ENCODE measurements at regions not wholly inside any gene's neighbourhood (a gene's known extent, or its start where the extent isn't known, plus 50 kb on each side); places are given as distances from the start of the nearest gene placed in this dataset.

DNA sequence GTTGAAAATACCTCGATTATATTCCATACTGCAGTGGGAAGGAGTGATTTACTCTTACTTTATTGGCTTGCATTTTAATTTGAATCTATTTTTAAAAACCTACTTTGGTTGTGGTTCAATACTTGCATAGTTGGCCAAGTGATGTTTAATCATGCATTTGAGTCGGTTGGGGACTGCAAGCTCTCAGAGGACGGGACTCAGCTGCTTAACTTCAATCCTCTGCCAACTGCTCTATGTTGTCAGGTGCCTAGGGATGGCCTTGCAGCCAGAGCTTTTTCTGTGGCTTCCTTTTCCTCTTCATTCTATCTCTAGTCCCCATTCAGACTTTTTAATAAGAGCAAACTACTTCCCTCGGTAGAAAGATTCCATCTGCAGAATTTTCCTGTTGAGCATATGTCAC is 53.4 kb upstream of the KRR1 start:
- WGBS, 4 donors: 40 to 55% (median 47%) methylated on average over 4 of the region's 4 CpGs
- intact Hi-C loops (cut with DNase I): loop anchor here in 2 of 10 donors (5.0 to 10.0 kb wide), 2 partner anchors 160 to 467 kb away; partner anchors contain the start of gene PHLDA1 (in 1 of the 2)
- no peak overlapping the region for H3K4me3 ChIP-seq

DNA sequence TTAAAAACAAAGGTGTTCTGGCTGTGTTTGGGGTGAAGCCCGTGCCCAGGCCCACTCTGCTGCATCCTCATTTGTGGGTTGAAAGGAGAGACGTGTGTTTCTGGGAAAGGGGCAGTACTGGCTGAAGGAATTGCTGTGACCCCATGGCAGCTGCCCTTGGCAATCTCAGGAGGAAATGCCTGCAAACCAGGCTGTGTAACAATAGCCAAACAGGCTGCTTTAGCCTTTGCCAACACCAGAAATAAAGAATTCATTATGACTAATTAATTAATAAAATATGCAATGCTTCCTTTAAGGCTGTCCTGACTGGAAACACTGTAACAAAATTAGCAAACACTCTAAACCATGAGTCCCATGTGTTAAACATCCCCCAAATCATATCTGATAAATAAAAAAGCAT is 53.0 kb upstream of the KRR1 start:
- no peak for ATAC-seq
- intact Hi-C loops (cut with DNase I): loop anchor here in 2 of 10 donors (5.0 to 10.0 kb wide), 2 partner anchors 160 to 468 kb away; partner anchors contain the start of gene PHLDA1 (in 1 of the 2)
- no peak for TF ChIP-seq POLR2A (IDR thresholded peaks at IDR 0.05)
- TF ChIP-seq, protein P1, sequence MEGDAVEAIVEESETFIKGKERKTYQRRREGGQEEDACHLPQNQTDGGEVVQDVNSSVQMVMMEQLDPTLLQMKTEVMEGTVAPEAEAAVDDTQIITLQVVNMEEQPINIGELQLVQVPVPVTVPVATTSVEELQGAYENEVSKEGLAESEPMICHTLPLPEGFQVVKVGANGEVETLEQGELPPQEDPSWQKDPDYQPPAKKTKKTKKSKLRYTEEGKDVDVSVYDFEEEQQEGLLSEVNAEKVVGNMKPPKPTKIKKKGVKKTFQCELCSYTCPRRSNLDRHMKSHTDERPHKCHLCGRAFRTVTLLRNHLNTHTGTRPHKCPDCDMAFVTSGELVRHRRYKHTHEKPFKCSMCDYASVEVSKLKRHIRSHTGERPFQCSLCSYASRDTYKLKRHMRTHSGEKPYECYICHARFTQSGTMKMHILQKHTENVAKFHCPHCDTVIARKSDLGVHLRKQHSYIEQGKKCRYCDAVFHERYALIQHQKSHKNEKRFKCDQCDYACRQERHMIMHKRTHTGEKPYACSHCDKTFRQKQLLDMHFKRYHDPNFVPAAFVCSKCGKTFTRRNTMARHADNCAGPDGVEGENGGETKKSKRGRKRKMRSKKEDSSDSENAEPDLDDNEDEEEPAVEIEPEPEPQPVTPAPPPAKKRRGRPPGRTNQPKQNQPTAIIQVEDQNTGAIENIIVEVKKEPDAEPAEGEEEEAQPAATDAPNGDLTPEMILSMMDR (IDR thresholded peaks at IDR 0.05): no peak

More for the DNA sequence above, 53.4 kb upstream of the KRR1 start:
- peaks cover 0 to 18% (median 0%) of the 10 kb centered on the region in 12 donors for H3K4me1 ChIP-seq
- H3K36me3 ChIP-seq: no peaks in the 10 kb centered on the region
- TF ChIP-seq POLR2A (IDR thresholded peaks at IDR 0.05): no peak
- TF ChIP-seq, protein P1 (IDR thresholded peaks at IDR 0.05): no peak
- peak overlapping the region in 1 of 12 donors; percentile 18 for H3K27ac ChIP-seq
- H3K9me3 ChIP-seq: peaks cover 0 to 7% (median 0%) of the 10 kb centered on the region in 12 donors
- ATAC-seq: no peak
- DNase-seq: no peak
- H3K27me3 ChIP-seq: no peaks in the 10 kb centered on the region

DNA sequence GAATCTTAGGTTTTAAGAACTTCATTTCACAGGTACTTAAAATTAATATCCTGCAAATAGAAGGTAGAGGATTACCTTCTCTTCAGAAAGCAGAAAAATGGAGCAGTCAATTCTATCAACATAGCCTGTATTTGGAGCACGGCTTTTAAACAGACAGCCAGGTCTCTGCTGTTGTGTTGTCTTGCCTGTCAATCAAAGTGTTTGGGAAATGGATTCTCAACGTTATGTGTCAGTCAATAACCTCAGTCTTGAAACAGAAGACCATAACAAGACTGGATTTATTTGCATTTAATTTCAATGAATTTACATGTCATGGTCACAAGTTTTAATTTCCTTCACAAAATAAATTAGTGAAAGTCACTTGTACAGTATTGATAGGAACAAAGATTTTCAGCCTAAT is 51.9 kb upstream of the KRR1 start:
- H3K4me1 ChIP-seq: peaks cover 0 to 13% (median 0%) of the 10 kb centered on the region in 12 donors
- intact Hi-C loops (cut with DNase I): loop anchor here in 2 of 10 donors (5.0 to 10.0 kb wide), 2 partner anchors 161 to 469 kb away; partner anchors contain the start of gene PHLDA1 (in 1 of the 2)

More for the DNA sequence above, 53.0 kb upstream of the KRR1 start:
- Histone ChIP-seq H3K27ac (no peak overlapping the region), H3K36me3 (no peaks in the 10 kb centered on the region), H3K4me3 (no peak overlapping the region), H3K9me3 (peaks cover 0 to 7% (median 0%) of the 10 kb centered on the region in 12 donors), H3K4me1 (peaks cover 0 to 18% (median 0%) of the 10 kb centered on the region in 12 donors), H3K27me3 (no peaks in the 10 kb centered on the region)
- WGBS, 4 donors: 56 to 71% (median 64%) methylated on average over 2 of the region's 2 CpGs
- DNase-seq: no peak

DNA sequence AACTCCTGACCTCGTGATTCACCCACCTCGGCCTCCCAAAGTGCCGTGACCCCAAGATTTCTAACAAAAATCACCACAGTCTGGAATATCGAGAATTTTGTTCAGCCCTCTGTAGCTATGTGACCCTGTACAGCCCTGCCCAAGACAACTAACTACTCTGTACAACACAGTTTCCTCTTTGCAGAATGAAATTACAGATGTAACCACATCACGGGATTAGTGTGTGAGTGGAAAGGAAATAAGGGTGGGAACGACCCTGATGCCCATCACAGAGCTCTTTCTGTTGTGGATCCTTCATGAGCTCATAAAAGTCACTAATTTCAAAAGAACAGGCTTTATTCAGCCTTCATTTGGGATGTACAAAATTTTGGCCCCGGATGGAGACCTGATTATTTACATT is 50.5 kb upstream of the KRR1 start:
- ATAC-seq (peak in 2 of 4 donors; percentile 22 to 25), DNase-seq (no peak)
- Histone ChIP-seq H3K27me3 (no peaks in the 10 kb centered on the region), H3K27ac (no peak overlapping the region), H3K9me3 (peaks cover 0 to 7% (median 0%) of the 10 kb centered on the region in 12 donors), H3K36me3 (no peaks in the 10 kb centered on the region), H3K4me3 (no peak overlapping the region), H3K4me1 (peaks cover 0 to 11% (median 0%) of the 10 kb centered on the region in 12 donors)
- WGBS, 4 donors: 59 to 72% (median 65%) methylated on average over 7 of the region's 7 CpGs
- TF ChIP-seq, protein P1 (IDR thresholded peaks at IDR 0.05): no peak
- no peak for TF ChIP-seq POLR2A (IDR thresholded peaks at IDR 0.05)
- intact Hi-C loops (cut with DNase I): loop anchor here in 4 of 10 donors (2.0 to 10.0 kb wide), 4 partner anchors 163 to 475 kb away; partner anchors contain the start of gene PHLDA1 (in 2 of the 4)

More for the DNA sequence above, 51.9 kb upstream of the KRR1 start:
- ATAC-seq (no peak), DNase-seq (no peak)
- H3K27ac ChIP-seq: no peak overlapping the region
- no peak overlapping the region for H3K4me3 ChIP-seq
- peaks cover 0 to 7% (median 0%) of the 10 kb centered on the region in 12 donors for H3K9me3 ChIP-seq
- WGBS, 4 donors: 90 to 94% (median 94%) methylated on average over 2 of the region's 2 CpGs
- H3K27me3 ChIP-seq: no peaks in the 10 kb centered on the region
- no peak for TF ChIP-seq POLR2A (IDR thresholded peaks at IDR 0.05)
- TF ChIP-seq, protein P1 (IDR thresholded peaks at IDR 0.05): no peak
- no peaks in the 10 kb centered on the region for H3K36me3 ChIP-seq

All from heart left ventricle (tissue), 16 donors.